C4-2B (cell line): ENCODE measurements at regions not wholly inside any gene's neighbourhood (a gene's known extent, or its start where the extent isn't known, plus 50 kb on each side); places are given as distances from the start of the nearest gene placed in this dataset.

Source experiments
- ZFX ChIP-seq: fragments of 450-650 bp; IDR thresholded peaks from 2 replicates; pipeline ENCODE4 v1.6.1; 2017
- TF ChIP-seq, protein P1 (sequence below): fragments of 450-650 bp; conservative IDR thresholded peaks from 2 replicates; pipeline ENCODE4 v1.5.1; 2017; ENCODE audit warnings: mild to moderate bottlenecking

DNA sequence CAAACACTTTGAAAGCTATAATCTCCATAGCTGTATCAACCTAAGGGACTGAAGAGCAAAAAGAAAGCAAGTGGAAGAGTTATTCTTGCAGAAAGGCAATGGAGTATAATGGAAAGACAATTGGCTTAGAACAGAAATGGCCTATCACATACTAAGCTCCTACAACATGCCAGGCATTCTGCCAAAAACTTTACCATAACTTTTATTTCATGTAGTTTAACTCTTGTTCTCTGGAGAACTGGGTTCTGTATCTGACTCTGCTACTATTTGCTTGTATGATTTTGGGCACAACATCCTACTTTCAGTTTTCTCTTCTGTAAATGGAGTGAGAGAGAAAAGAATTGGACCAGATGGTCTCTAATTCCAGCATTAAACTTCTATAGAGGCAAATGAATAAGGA is 449.1 kb downstream of the GPATCH2 start:
- TF ChIP-seq, protein P1, sequence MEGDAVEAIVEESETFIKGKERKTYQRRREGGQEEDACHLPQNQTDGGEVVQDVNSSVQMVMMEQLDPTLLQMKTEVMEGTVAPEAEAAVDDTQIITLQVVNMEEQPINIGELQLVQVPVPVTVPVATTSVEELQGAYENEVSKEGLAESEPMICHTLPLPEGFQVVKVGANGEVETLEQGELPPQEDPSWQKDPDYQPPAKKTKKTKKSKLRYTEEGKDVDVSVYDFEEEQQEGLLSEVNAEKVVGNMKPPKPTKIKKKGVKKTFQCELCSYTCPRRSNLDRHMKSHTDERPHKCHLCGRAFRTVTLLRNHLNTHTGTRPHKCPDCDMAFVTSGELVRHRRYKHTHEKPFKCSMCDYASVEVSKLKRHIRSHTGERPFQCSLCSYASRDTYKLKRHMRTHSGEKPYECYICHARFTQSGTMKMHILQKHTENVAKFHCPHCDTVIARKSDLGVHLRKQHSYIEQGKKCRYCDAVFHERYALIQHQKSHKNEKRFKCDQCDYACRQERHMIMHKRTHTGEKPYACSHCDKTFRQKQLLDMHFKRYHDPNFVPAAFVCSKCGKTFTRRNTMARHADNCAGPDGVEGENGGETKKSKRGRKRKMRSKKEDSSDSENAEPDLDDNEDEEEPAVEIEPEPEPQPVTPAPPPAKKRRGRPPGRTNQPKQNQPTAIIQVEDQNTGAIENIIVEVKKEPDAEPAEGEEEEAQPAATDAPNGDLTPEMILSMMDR, result no peak
- no peak for TF ChIP-seq ZFX
